ENCODE measurements at regions not wholly inside any gene's neighbourhood (a gene's known extent, or its start where the extent isn't known, plus 50 kb on each side); places are given as distances from the start of the nearest gene placed in this dataset.

GRCh38 chrX:35115205-35115604 lies 172.6 kb downstream of the FAM47B start:
- no peak for TF ChIP-seq CTCF (IDR thresholded peaks at IDR 0.05; ENCODE audit: low read depth, low read length)
- DNase-seq (ENCODE audit: extremely low read depth, low read depth), result peak; percentile 8

- no peak for DNase-seq (ENCODE audit: extremely low read depth, low read depth)
- no peak for TF ChIP-seq CTCF (IDR thresholded peaks at IDR 0.05; ENCODE audit: low read depth, low read length)
These were observed 180.2 kb downstream of the FAM47B start for GRCh38 chrX:35122756-35123155.

- TF ChIP-seq CTCF (IDR thresholded peaks at IDR 0.05; ENCODE audit: low read depth, low read length), result no peak
- DNase-seq (ENCODE audit: extremely low read depth, low read depth), result no peak
These were observed 206.9 kb downstream of the FAM47B start for GRCh38 chrX:35149517-35149916.

- no peak for TF ChIP-seq CTCF (IDR thresholded peaks at IDR 0.05; ENCODE audit: low read depth, low read length)
- DNase-seq (ENCODE audit: extremely low read depth, low read depth), result no peak
These were observed 207.5 kb downstream of the FAM47B start for GRCh38 chrX:35150052-35150451.

GRCh38 chrX:35150642-35151239 lies 208.1 kb downstream of the FAM47B start:
- no peak for TF ChIP-seq CTCF (IDR thresholded peaks at IDR 0.05; ENCODE audit: low read depth, low read length)
- no peak for DNase-seq (ENCODE audit: extremely low read depth, low read depth)

- DNase-seq (ENCODE audit: extremely low read depth, low read depth), result no peak
These were observed 223.4 kb downstream of the FAM47B start for GRCh38 chrX:35166023-35166422.

More at GRCh38 chrX:35166023-35166422, 223.4 kb downstream of the FAM47B start:
- TF ChIP-seq CTCF (IDR thresholded peaks at IDR 0.05; ENCODE audit: low read depth, low read length), result no peak
